Osteoblast (primary cell): ENCODE measurements at regions not wholly inside any gene's neighbourhood (a gene's known extent, or its start where the extent isn't known, plus 50 kb on each side); places are given as distances from the start of the nearest gene placed in this dataset.
"Not testable (repeated sequence)": the region's sequence is repeated elsewhere in the genome, so short reads cannot be mapped to it uniquely, and the experiment has no call there.

Experiments used
- DNase-seq: peaks from one replicate; pipeline ENCODE4 v3.0.0; 2011; ENCODE audit warnings: low spot score, mixed read lengths; ENCODE audit not compliant: insufficient read length; ENCODE audit errors: missing footprints
- H2AFZ ChIP-seq: 2 replicates; pipeline ENCODE4 v1.6.0; 2011; ENCODE audit warnings: mild to moderate bottlenecking, low read length
- H3K27ac ChIP-seq: 2 replicates; pipeline ENCODE4 v1.5.1; 2011; ENCODE audit warnings: mild to moderate bottlenecking, low read depth, low read length, moderate library complexity
- H3K27me3 ChIP-seq: 2 replicates; pipeline ENCODE4 v1.6.0; 2012; ENCODE audit warnings: mild to moderate bottlenecking, control low read depth, inconsistent platforms, low read length, moderate library complexity; ENCODE audit not compliant: insufficient read depth
- H3K36me3 ChIP-seq: 2 replicates; pipeline ENCODE4 v1.5.1; 2011; ENCODE audit warnings: mild to moderate bottlenecking, low read length, control low read depth, moderate library complexity; ENCODE audit not compliant: insufficient read depth
- H3K4me1 ChIP-seq: 2 replicates; pipeline ENCODE4 v1.5.1; 2011; ENCODE audit warnings: mild to moderate bottlenecking, low read length, control low read depth, moderate library complexity; ENCODE audit not compliant: insufficient read depth
- H3K4me2 ChIP-seq: 2 replicates; pipeline ENCODE4 v1.6.0; 2011; ENCODE audit warnings: mild to moderate bottlenecking, low read length; ENCODE audit not compliant: insufficient read depth
- H3K4me3 ChIP-seq: fragments of 200-600 bp; sonication (generic); 3 replicates; pipeline ENCODE4 v1.5.1; 2012; ENCODE audit warnings: mild to moderate bottlenecking, low read length, inconsistent platforms; ENCODE audit not compliant: insufficient read depth
- H3K79me2 ChIP-seq: 2 replicates; pipeline ENCODE4 v1.6.0; 2012; ENCODE audit warnings: mild to moderate bottlenecking, low read length, control low read depth, inconsistent platforms; ENCODE audit not compliant: insufficient read depth
- H3K9me3 ChIP-seq: 2 replicates; pipeline ENCODE4 v1.5.1; 2011; ENCODE audit warnings: low read depth, low read length, control low read depth
- H4K20me1 ChIP-seq: 2 replicates; pipeline ENCODE4 v1.6.0; 2012; ENCODE audit warnings: mild to moderate bottlenecking, low read length, control low read depth; ENCODE audit not compliant: insufficient read depth
- CTCF ChIP-seq: IDR thresholded peaks from 2 replicates; pipeline ENCODE4 v1.5.1; 2011; ENCODE audit warnings: mild to moderate bottlenecking, low read depth, low read length, moderate library complexity; ENCODE audit errors: extremely low read depth

DNA sequence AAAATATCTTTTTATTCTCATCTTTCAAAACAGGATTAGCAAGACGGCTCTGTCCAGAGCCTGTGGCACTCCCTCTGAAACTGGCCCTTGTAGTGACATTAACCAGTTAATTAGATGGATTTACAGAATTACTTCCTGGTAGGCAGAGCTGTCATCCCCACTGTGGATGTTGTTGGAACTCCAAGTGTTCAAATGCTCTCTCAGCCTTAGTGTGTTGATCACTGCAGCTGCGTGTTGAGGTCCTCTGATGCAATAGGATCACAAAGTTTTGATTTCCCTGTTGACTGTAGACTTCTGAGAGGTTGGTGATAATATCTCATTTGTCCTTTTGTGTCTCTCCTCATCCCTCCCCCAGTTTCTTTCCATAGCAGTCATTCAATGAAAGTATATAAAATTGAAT is 117.3 kb upstream of the CDK6 start:
- peak overlapping the region; percentile 44 for H2AFZ ChIP-seq
- no peak overlapping the region for H3K27ac ChIP-seq
- H3K27me3 ChIP-seq: no peaks in the 10 kb centered on the region
- no peaks in the 10 kb centered on the region for H3K4me1 ChIP-seq
- no peaks in the 10 kb centered on the region for H4K20me1 ChIP-seq
- no peak for DNase-seq
- H3K79me2 ChIP-seq: no peaks in the 10 kb centered on the region
- no peak for TF ChIP-seq CTCF
- H3K36me3 ChIP-seq: no peaks in the 10 kb centered on the region
- no peak overlapping the region for H3K4me2 ChIP-seq
- H3K4me3 ChIP-seq: no peak overlapping the region
- H3K9me3 ChIP-seq: no peaks in the 10 kb centered on the region

GRCh38 chr7:92949748-92950147 is 113.4 kb upstream of the CDK6 start:
- H3K36me3 ChIP-seq: no peaks in the 10 kb centered on the region
- no peaks in the 10 kb centered on the region for H4K20me1 ChIP-seq
- no peaks in the 10 kb centered on the region for H3K4me1 ChIP-seq
- no peaks in the 10 kb centered on the region for H3K79me2 ChIP-seq
- no peaks in the 10 kb centered on the region for H3K9me3 ChIP-seq
- H3K27ac ChIP-seq: no peak overlapping the region
- H2AFZ ChIP-seq: no peak overlapping the region
- H3K4me2 ChIP-seq: no peak overlapping the region
- DNase-seq: no peak
- no peak for TF ChIP-seq CTCF
- no peaks in the 10 kb centered on the region for H3K27me3 ChIP-seq
- no peak overlapping the region for H3K4me3 ChIP-seq

DNA sequence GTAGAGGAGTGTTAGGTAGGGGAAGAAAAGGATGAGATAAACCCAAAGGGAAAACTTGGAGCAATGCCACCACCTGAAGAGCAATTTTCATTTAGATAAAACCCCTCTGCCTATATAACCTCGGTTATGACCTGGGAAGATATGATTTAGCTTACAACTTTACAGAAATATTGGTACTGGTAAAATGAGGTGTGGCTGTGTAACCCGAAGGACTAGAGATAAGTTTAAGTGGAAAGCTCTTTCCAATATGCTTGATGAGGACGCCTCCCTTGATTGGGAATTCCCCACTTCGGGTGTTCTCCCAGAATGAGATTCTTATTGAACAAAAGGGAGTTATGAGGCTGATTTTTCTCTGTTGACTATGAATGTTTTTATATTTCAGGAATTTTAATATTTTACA is 109.5 kb upstream of the CDK6 start:
- no peaks in the 10 kb centered on the region for H3K4me1 ChIP-seq
- no peak for TF ChIP-seq CTCF
- H3K9me3 ChIP-seq: no peaks in the 10 kb centered on the region
- no peak overlapping the region for H3K4me2 ChIP-seq
- no peak overlapping the region for H3K27ac ChIP-seq
- H2AFZ ChIP-seq: no peak overlapping the region
- H3K36me3 ChIP-seq: no peaks in the 10 kb centered on the region
- no peaks in the 10 kb centered on the region for H3K79me2 ChIP-seq
- no peak for DNase-seq
- H4K20me1 ChIP-seq: no peaks in the 10 kb centered on the region
- H3K27me3 ChIP-seq: no peaks in the 10 kb centered on the region
- no peak overlapping the region for H3K4me3 ChIP-seq

- no peaks in the 10 kb centered on the region for H3K27me3 ChIP-seq
- peak overlapping the region; percentile 27 for H2AFZ ChIP-seq
- TF ChIP-seq CTCF: no peak
- H3K4me1 ChIP-seq: no peaks in the 10 kb centered on the region
- no peak overlapping the region for H3K4me2 ChIP-seq
- H4K20me1 ChIP-seq: no peaks in the 10 kb centered on the region
- no peak overlapping the region for H3K4me3 ChIP-seq
- H3K9me3 ChIP-seq: peaks cover 2% of the 10 kb centered on the region
- H3K27ac ChIP-seq: no peak overlapping the region
- DNase-seq: no peak
- no peaks in the 10 kb centered on the region for H3K36me3 ChIP-seq
- H3K79me2 ChIP-seq: no peaks in the 10 kb centered on the region
Observed at GRCh38 chr7:92944633-92945032, 108.3 kb upstream of the CDK6 start.

GRCh38 chr7:92942706-92943105 is 106.3 kb upstream of the CDK6 start:
- not testable (repeated sequence) for H3K79me2 ChIP-seq, H3K4me1 ChIP-seq, H3K4me2 ChIP-seq, H3K9me3 ChIP-seq, H3K36me3 ChIP-seq, DNase-seq, H3K27ac ChIP-seq, H3K27me3 ChIP-seq, H2AFZ ChIP-seq, H3K4me3 ChIP-seq, H4K20me1 ChIP-seq
